Left colon (tissue), 2 donors: ENCODE measurements at regions not wholly inside any gene's neighbourhood (a gene's known extent, or its start where the extent isn't known, plus 50 kb on each side); places are given as distances from the start of the nearest gene placed in this dataset.

Source experiments
- ATAC-seq: fragments of 200-7000 bp; cut with Tn5 transposase; one replicate; pipeline ENCODE4 v1.9.1; 2020; ENCODE audit warnings: mild to moderate bottlenecking, moderate library complexity
- DNase-seq, 2 donors: peaks; one replicate each; pipeline ENCODE4 v3.0.0-alpha.2; 2020
- intact Hi-C, 2 donors: fragments of 100-400 bp; cut with DNase I in 1 of 2; cut with micrococcal nuclease in 1 of 2; formaldehyde crosslinking; loops; one replicate each; pipeline versions ENCODE4 v1.11.2 to v1.14.0; 2022; cut with DNase I, micrococcal nuclease
- donor health status: DM: no; HTN: no; CAD: no.
- donor health status: DM: yes; HTN: yes; CAD: no.

DNA sequence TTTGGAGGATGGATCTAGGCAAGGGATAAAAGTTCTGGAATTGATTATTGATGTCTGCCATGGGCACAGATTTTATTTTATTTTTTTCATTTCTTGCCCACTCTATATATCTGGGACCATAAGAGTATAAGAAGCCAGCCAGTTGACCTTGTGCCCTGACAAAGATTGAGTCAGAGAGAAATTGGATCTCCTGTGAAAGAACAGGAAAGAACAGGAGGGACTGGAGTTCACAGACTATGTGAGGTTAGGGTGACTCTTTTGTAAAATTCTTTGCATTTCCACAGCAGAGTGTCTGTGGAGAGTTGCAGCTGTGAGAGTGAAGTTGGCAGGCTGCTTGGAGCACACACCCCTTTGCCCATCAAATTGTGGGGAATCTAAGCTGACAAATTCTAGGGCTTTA lies 358.4 kb upstream of the TBX3 start:
- intact Hi-C loops: no loop called here
- no peak for ATAC-seq
- DNase-seq: no peak

DNA sequence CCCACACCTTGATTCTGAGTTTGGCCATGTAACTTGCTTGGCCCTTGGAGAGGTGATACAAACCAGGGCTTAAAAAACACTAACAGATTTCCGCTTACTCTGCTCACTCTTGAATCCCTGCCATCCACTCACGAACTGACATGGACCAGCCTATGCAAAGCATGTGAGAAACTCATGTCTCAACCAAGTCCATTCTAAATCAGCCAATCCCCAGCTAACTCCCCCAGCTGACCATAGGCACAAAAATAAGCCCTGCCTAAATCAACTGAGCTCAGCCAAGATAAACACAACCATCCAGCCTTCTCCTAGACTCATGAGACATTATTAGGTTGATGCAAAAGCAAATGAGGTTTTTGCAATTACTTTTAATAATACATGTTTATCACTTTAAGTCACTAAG lies 353.9 kb upstream of the TBX3 start:
- intact Hi-C loops: no loop called here
- DNase-seq: no peak
- no peak for ATAC-seq

DNA sequence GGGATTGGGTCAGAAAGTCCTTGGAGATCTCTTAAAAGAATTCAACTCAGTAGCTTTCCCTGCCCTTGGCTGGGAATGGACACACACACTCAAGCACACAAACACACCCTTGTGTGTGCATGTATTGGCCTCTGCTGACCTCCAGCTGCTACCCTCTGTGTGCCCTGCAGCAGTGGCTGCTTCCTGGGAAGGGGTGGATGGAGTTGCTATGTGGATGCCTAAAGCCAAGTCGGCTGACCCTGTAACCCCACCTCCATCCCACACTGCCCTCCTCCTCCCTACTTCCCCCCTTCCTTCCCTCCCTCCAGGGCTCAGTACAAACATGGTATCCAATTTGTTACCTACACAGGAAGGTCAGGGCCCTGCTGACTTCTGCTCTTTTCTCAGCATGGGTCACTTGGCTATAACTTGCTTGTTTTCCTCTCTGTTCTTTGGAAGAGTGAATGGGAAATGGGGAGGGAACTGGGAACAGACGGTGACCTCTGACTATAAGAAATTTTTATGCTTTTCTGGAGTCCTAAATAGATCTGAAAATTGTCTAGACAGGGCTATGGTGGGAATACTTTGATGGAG lies 351.6 kb upstream of the TBX3 start:
- DNase-seq: no peak
- intact Hi-C loops: no loop called here
- ATAC-seq: no peak

DNA sequence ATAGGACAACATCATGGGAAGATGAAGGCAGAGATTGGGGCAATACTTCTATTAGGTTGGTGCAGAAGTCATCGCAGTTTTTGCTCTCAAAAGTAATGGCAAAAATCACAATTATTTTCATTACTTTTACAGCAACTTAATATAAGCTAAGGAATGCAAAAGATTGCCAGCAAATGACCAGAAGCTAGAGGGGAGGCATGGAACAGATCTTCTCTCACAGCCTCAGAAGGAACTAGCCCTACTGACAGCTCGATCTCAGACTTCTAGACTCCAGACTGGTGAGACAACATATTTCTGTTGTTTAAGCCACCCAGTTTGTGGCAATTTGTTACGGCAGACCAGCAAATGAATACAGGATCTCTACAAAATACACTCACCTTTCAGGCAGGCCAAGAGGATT lies 348.5 kb upstream of the TBX3 start:
- intact Hi-C loops: no loop called here
- DNase-seq (no peak), ATAC-seq (no peak)

DNA sequence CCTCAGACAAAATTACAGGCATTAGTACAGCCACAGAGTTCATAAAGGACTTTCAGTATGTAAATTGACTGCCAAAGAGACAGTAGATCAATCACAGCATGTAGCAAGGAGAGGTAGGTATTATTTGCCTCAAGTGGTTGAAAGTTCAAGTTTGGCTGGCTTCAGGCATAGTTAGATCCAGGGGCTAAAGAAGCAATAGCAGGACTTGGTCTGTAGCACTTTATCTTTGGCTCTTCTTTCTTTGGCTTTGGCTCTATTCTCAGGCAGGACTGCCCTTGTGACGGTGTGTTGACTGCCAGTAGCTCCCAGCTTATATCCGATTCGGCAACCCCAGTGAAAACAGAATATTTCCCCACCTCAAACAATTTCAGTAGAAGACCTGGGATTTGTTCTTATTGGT lies 346.0 kb upstream of the TBX3 start:
- ATAC-seq (no peak), DNase-seq (no peak)
- intact Hi-C loops: no loop called here

DNA sequence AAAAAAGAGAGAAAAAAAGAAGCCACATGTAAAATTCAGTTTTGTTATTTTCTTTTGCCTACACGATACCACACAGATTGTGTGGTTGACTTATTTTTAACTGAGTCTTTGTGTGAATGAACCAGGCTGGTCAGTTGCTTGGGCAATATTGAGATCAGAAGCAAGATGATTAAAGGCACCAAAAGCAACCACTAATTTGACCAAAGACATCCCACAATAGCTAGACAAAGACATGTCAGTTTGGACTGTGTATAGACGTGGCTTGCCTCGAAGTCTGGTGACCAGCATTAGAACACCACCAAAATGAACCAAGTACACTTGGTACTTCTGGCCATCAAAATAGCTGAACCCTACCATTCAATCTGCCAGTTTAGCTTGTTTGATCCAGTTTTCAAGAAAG lies 340.6 kb upstream of the TBX3 start:
- DNase-seq (no peak), ATAC-seq (no peak)
- intact Hi-C loops: no loop called here

DNA sequence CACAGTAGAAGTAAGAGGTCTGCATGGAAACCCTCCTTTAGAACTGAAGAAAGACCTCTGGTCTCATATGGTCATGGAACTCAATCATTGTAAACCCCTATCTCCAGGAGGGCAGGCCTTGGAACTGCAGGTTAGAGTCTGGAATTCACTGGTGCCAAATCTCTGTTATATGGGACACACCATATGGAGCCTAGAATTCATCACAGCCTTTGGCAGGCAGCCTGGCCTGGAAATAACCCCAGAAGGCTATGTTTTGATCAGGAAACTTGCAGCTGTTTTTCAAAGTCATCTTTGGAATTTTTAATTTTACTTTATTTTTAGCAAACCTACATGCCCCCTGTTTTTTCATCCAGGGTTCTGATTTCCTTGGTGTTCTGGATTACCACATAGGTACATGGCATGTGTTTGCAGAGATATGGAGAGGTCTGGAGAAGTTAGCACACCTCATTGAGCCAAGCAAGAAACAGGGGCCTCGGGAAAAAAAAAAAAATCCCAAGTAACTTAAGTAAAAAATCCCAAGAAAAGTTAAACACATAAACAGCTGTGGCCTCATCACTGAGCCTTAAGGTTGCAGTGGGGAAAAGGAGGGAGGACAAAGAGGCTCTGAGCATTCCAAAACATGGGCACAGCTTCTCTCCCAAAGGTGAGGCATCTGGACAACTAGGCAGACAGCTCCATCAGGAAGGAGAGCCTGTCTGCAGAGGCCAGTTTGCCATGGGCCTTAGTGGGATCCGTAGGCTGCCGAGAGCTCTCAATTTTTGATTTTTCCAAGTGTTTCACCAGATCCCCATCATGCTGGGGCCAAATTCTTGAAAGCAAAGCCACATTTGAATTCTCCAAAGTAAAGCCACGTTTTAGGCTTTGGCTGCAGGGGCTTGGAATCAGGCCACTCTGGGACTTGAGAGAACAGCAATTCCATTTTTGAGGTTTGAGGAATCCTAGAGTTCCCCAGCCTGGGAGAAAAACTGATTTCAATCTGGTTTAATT lies 339.6 kb upstream of the TBX3 start:
- intact Hi-C loops: no loop called here
- ATAC-seq (no peak), DNase-seq (peak in 1 of 2 donors; percentile 9)

DNA sequence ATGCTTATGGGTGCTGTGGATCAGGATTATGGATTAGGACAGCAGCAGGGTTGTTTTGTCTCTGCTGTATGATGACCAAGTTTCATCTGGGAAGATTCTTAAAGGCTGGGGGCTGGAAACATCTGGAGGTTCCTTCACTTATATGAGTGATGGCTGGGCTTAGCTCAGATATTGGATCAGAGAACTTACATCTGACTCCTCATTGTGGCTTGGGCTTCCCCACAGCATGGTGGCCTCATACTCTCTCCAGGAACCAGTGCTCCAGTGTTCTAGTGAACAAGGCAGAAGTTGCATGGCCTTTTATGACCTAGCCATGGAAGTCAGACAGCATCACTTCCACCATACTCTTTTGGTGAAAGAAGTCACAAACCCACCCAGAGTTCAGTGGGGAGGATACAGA lies 336.1 kb upstream of the TBX3 start:
- DNase-seq (no peak), ATAC-seq (no peak)
- intact Hi-C loops: no loop called here

DNA sequence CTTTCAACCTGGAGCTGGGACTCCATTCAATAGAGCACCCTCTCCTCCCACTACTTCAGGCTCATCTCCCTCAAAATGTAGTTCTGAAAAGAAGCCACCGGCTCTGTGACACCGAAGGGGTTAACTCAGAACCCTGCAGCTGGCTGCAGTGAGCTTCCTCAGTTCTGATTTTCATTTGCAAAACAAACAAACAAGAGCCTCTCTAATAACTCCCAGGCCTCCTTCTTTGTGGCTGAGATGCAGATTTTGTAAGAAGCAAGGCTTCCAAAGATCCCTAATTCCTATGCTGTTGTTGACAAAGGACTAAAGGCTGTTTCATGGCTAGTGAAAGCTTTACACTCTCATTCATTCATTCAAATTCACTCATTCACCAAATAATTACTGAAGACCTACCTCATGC lies 333.4 kb upstream of the TBX3 start:
- intact Hi-C loops: no loop called here
- DNase-seq (no peak), ATAC-seq (no peak)

DNA sequence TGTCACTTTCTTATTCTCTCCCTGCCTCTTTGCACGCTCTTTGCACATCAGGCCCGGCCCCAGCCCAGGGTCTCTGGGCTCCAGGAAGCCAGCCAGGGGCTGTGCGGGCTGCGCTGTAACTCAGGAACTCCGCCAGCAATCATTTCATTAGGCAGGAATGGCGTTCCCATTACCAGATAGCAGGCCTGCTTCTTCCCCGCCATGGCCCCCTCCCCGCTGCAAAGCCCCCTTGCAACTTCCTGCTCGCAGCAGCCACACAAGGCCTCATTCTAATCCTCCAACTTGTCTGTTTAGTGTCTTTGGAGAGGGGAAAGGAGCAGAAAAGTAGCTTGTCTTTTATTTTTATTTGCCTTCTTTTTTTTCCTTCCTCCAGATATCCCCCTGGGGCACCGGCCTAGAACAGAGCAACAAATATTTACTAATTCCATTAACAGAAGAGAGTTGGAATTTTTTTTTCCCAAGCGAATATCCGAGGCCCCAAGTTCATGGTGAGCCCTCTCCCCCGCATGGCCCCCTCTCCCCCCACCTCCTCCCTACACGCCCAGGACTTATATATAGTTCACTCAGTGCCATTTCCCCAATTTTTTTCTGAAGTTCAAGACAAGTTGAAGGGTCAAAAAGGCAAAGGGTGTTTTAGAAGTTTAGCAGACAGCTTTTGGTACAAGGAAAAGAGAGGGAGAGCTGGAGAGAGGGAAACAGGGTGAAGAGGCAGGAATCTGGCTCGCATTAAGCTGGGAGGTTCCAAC lies 329.4 kb upstream of the TBX3 start:
- no peak for ATAC-seq
- no peak for DNase-seq
- intact Hi-C loops: no loop called here

DNA sequence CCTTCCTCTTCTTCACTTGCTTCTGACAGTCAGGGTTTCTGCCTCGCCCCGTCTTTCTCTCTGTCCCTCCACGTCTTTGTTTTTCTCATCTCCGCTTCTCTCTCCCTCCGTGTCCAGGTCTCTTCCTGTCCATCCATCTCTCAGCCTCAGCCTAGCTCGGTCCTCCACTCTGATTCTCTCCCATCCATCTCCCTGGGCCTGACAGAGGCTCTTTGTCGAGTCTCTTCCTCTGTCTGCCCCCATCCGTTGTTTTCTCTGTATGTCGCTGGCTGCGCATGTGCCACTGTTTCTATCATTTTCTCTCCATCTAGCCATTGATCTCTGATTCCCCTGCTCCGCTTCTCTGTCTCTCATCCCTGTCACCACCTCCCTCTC lies 328.9 kb upstream of the TBX3 start:
- ATAC-seq (no peak), DNase-seq (no peak)
- intact Hi-C loops: no loop called here

DNA sequence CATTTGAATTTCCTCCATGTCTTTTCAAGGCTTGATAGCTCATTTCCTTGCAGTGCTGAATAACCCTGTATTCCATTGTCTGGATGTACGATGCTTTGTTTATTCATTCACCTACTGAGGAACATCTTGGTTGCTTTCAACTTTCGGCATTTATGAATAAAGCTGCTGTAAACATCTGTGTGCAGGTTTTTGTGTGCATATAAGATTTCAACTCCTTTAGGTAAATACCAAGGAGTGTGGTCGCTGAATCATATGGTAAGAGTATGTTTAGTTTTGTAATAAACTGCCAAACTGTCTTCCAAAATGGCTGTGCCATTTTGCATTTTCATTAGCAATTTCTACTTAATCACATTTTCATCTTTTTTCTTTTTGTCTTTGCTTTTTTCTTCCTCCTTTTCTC lies 327.7 kb upstream of the TBX3 start:
- DNase-seq (no peak), ATAC-seq (no peak)
- intact Hi-C loops: no loop called here

DNA sequence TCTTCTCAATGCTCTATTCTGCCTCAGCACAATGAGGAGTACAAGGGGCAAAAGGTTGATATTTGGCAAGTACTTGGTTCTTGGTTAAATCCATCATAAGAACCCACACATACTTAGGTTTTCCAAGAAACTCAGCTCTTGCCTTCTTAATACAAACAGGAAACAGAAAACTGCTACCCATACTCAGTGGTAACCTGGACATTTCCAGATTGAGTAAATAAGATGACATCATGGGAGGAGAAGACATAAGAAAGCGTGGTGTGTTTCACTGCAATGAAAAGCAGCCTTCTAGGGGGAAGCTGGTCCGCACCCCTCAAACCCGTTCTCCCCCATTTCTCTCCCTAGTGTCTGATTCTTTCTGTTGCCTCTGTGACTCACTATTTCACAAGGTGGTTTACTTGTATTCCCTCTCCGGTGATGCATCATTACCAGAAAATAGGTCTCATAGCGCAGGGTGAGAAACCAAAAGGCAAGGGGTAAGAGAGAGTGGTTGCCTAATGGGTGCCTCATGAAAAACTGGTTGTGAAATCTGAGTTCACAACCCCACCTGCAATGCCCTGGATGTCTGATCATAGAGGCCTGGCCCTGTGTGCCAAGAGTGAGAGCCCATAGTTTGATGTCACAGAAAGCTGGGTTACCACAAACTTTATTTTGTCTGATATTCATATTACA lies 326.5 kb upstream of the TBX3 start:
- no peak for ATAC-seq
- intact Hi-C loops: no loop called here
- DNase-seq: no peak

DNA sequence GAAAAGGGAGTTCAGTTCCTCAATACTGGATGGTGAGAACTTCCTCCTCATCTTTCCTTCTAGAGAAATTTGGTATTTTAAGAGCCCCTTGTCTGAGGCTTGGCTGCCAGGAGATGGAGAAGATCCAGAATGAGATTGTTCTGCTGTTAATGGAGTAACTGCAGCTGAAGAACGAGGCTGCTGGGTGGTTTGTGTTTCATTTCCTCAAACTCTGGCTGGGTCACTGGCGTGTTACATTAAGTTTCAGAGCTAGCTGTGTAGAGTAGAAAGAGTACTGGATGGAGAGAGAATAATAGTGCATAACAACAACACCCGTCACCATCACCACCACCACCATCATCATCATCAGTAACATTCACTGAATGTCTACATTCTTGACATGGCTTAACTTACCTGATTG lies 325.0 kb upstream of the TBX3 start:
- intact Hi-C loops: no loop called here
- DNase-seq (no peak), ATAC-seq (no peak)

DNA sequence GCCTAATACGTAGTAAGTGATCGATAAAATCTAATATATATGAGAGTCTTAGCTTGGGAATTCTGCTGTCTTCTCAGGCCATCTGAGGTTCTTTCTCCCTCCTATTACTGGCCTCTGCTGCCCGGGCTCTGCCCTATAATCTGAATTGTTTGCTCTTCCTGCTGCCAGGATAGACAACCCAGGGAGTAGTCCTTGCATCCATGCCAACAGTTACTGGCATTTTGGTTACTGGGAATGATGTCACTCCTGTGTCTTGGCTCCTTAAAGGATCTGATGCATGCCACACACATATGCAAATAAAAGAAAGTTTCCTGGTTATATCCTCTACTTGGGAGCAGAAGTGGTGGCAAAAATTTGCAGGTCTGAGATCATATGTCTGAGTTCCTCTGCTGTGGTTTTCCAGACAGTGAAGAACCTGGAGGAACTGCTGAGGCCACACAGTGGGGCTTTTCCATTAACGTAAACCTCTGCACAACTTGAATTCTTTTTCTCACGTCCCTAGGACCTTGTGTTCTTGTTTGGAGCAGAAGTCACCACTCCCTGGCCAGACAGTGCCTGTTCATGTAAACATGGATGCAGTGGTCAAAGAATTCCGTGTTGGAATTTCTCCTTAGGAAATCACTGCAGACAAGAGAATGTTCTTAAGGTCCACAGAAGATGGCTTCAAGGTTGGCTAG lies 320.6 kb upstream of the TBX3 start:
- ATAC-seq: peak; percentile 35
- DNase-seq: no peak
- intact Hi-C loops: no loop called here

DNA sequence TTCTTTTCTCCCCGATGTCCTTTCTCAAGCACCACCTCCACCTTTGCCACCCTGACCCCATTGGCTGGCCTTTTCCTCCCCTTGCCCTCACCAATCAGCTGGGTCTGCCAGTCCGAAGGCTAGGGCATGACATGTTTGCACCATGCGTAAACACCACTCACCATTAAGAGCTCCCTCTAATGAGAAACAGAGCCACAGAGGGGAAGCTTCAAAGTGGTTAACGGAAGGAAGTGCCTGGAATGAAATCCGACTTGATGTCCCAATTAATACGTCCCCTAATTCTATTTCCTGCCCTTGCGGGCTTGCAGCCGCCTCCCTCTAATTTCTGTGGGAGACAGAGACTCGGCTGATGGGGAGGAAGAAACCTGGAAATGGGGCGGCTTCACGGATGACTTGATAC lies 318.5 kb upstream of the TBX3 start:
- ATAC-seq: no peak
- intact Hi-C loops: no loop called here
- no peak for DNase-seq

DNA sequence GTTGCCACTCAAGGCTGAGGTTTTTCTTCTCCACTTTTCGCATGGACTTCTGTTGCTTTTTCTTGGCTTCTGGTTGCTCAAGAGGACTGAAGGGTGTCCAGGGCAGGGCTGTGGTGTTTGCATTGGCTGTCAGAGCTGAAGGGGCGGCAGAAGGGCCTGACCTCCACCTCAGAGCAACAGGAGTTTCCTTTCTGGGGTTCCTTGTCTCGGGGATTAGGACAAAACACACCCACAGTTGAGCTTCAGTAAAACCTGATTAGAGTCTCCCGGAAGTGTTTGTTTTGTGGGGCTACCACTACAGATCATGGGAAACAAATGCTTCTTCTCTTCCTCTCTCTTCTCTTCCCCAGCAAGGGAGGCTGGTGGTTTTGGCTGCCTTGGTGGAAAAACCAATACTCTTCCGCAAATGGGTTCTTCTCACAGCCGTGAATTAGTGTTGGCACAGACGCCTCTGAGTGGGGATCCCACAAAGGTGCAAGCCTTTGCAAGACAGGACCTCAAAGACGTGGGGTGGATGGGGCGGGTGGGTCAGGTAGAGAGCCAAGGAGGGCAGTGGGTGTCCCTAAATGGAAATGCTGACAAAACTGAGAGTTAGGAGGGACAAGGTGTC lies 317.7 kb upstream of the TBX3 start:
- DNase-seq (no peak), ATAC-seq (no peak)
- intact Hi-C loops: no loop called here

DNA sequence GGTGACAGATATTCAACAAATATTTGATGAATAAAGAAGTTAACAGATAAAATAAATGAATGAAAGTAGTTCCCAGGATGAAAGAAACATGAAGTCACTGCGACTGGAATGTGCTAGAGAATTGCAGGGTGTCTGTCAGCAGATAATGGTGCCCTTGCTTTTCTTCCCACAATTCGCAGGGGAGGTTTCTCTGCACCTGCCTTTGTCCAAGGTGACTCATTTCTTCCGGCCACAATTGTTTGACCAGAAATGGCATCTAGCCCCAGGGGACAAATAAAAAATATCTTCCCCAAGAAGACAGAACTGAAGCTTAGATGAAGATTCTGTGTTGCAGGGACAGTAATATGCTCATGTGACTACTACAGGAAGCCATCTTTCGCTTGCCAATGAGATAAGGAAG lies 316.1 kb upstream of the TBX3 start:
- ATAC-seq: no peak
- intact Hi-C loops: no loop called here
- DNase-seq: no peak

DNA sequence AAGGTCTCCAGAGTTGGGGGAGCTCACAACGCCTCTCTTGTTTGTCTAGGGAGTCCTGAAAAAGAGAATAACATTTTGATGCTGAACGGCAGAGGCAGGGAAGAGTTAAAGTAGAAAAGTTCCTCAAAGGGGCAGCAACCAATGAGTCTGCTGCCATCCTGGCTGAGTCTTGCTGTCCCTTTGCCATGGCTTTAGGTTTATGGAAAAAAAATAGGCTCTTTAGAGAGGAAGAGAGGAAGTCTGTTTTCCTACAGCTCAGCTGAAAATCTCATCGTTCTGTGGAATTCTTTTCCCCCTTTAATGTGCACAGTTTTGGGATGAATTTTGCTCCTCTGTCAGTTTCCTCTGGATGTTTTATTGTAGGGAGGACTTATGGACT lies 314.8 kb upstream of the TBX3 start:
- intact Hi-C loops: no loop called here
- no peak for DNase-seq
- no peak for ATAC-seq
